A549 (cell line): ENCODE measurements at regions not wholly inside any gene's neighbourhood (a gene's known extent, or its start where the extent isn't known, plus 50 kb on each side); places are given as distances from the start of the nearest gene placed in this dataset.

Experiments
- ATAC-seq, 2 experiments: fragments of 200-7000 bp in 1 of 2; fragments of >200 bp in 1 of 2; cut with Nextera tagmentation in 1 of 2; cut with Tn5 transposase in 1 of 2; 3 replicates each; pipeline versions ENCODE4 v1.8.0 to v1.9.1; 2018 to 2020; ENCODE audit warnings: mild to moderate bottlenecking in 1 of 2, moderate library complexity in 1 of 2
- CTCF ChIA-PET: fragments of 300-600 bp; sonication (Branson Sonifier 250); formaldehyde crosslinking; extraction: SDS; loops from one replicate; lab custom pipeline; 2021; ENCODE audit warnings: antibody characterized with exemption, inconsistent platforms; lab: Yijun Ruan, JAX
- POLR2A ChIA-PET: fragments of 350-600 bp; formaldehyde crosslinking; extraction: SDS; loops from one replicate; lab custom pipeline; 2021; ENCODE audit warnings: antibody characterized with exemption, inconsistent platforms; lab: Yijun Ruan, JAX
- DNase-seq, 2 experiments: peaks; one replicate each; pipeline versions ENCODE4 v3.0.0 to v3.0.0-alpha.2; 2011 to 2016; ENCODE audit warnings: low read depth in 1 of 2, low spot score in 1 of 2
- FAIRE-seq: peaks from 2 replicates; lab custom pipeline; 2011; peaks lifted over from hg19 to GRCh38; lab: Jason Lieb, UNC
- H3K27ac ChIP-seq, 2 experiments: fragments of >200 bp; sonication (Bioruptor Twin); formaldehyde crosslinking; 3 replicates each; pipeline ENCODE4 v1.5.1; 2016 to 2017
- H3K4me1 ChIP-seq: fragments of >200 bp; sonication (Bioruptor Twin); formaldehyde crosslinking; 3 replicates; pipeline ENCODE4 v1.6.1; 2016
- H3K4me2 ChIP-seq: fragments of >200 bp; sonication (Bioruptor Twin); formaldehyde crosslinking; 3 replicates; pipeline ENCODE4 v1.6.1; 2016
- H3K4me3 ChIP-seq: fragments of >200 bp; sonication (Bioruptor Twin); formaldehyde crosslinking; 3 replicates; pipeline ENCODE4 v1.5.1; 2016
- H3K9me3 ChIP-seq: fragments of >200 bp; sonication (Bioruptor Twin); formaldehyde crosslinking; 3 replicates; pipeline ENCODE4 v1.6.1; 2016
- ATOH8 ChIP-seq: fragments of 250-450 bp; sonication (Bioruptor Pico); IDR thresholded peaks from 2 replicates; pipeline ENCODE4 v1.5.0; 2020; ENCODE audit warnings: low read depth, mild to moderate bottlenecking, moderate library complexity
- BCL3 ChIP-seq: fragments of >200 bp; sonication (Bioruptor Twin); formaldehyde crosslinking; IDR thresholded peaks from 3 replicates; pipeline ENCODE4 v1.6.1; 2016
- CHD2 ChIP-seq: fragments of 150-350 bp; IDR thresholded peaks from 2 replicates; pipeline ENCODE4 v1.6.1; 2014; ENCODE audit warnings: low read length; ENCODE audit not compliant: partially characterized antibody
- EHF ChIP-seq: fragments of 250-450 bp; sonication (Bioruptor Pico); IDR thresholded peaks from 2 replicates; pipeline ENCODE4 v1.5.0; 2020; ENCODE audit warnings: mild to moderate bottlenecking
- FOXS1 ChIP-seq: fragments of 250-450 bp; sonication (Bioruptor Pico); IDR thresholded peaks from 2 replicates; pipeline ENCODE4 v1.5.0; 2020; ENCODE audit warnings: mild to moderate bottlenecking, moderate library complexity
- GATA3 ChIP-seq: IDR thresholded peaks from 2 replicates; pipeline ENCODE4 v1.6.1; 2012; ENCODE audit warnings: borderline replicate concordance
- HOXA7 ChIP-seq: fragments of 250-450 bp; sonication (Bioruptor Pico); IDR thresholded peaks from 2 replicates; pipeline ENCODE4 v1.5.0; 2020; ENCODE audit warnings: mild to moderate bottlenecking, moderate library complexity
- HOXB5 ChIP-seq: fragments of 250-450 bp; sonication (Bioruptor Pico); IDR thresholded peaks from 2 replicates; pipeline ENCODE4 v1.5.0; 2020; ENCODE audit warnings: mild to moderate bottlenecking, moderate library complexity
- JUNB ChIP-seq: fragments of >200 bp; sonication (Bioruptor Twin); formaldehyde crosslinking; IDR thresholded peaks from 2 replicates; pipeline ENCODE4 v1.6.1; 2016
- KDM1A ChIP-seq: fragments of 200-600 bp; sonication (generic); IDR thresholded peaks from 2 replicates; pipeline ENCODE4 v1.6.1; 2016; ENCODE audit warnings: low read depth, mild to moderate bottlenecking
- KDM5A ChIP-seq: fragments of 200-600 bp; sonication (generic); IDR thresholded peaks from 2 replicates; pipeline ENCODE4 v1.6.1; 2016; ENCODE audit warnings: antibody characterized with exemption, mild to moderate bottlenecking
- MAFK ChIP-seq: fragments of 450-650 bp; IDR thresholded peaks from 2 replicates; pipeline ENCODE4 v1.6.1; 2014; ENCODE audit not compliant: partially characterized antibody
- MAX ChIP-seq: IDR thresholded peaks from 2 replicates; pipeline ENCODE4 v1.6.1; 2012
- MYC ChIP-seq: IDR thresholded peaks from 2 replicates; pipeline ENCODE4 v1.6.1; 2012; ENCODE audit warnings: mild to moderate bottlenecking, inconsistent platforms, low read length, improper control_type of control experiment, borderline replicate concordance
- NFE2L2 ChIP-seq: fragments of 150-350 bp; conservative IDR thresholded peaks from 2 replicates; pipeline ENCODE4 v1.6.1; 2014; ENCODE audit warnings: low read length
- NPAS2 ChIP-seq: fragments of 250-450 bp; sonication (Bioruptor Pico); IDR thresholded peaks from 2 replicates; pipeline ENCODE4 v1.8.0; 2022; ENCODE audit warnings: mild to moderate bottlenecking, moderate library complexity, borderline replicate concordance
- POLR2A ChIP-seq: IDR thresholded peaks from 2 replicates; pipeline ENCODE4 v1.6.1; 2012; ENCODE audit warnings: mild to moderate bottlenecking, low read length
- RAD21 ChIP-seq, 2 experiments: fragments of >200 bp in 1 of 2; sonication (Bioruptor Twin) in 1 of 2; formaldehyde crosslinking in 1 of 2; IDR thresholded peaks in 1 of 2; conservative IDR thresholded peaks in 1 of 2; 2 replicates in 1 of 2; 3 replicates in 1 of 2; pipeline ENCODE4 v1.6.1; 2012 to 2018; ENCODE audit warnings: inconsistent platforms in 1 of 2
- RARB ChIP-seq: fragments of 250-450 bp; sonication (Bioruptor Pico); IDR thresholded peaks from 2 replicates; pipeline ENCODE4 v1.8.0; 2021; ENCODE audit warnings: mild to moderate bottlenecking, moderate library complexity
- RFX5 ChIP-seq: fragments of 450-650 bp; IDR thresholded peaks from 2 replicates; pipeline ENCODE4 v1.7.1; 2014; ENCODE audit warnings: antibody characterized with exemption, mild to moderate bottlenecking, moderate library complexity
- TP53 ChIP-seq: fragments of 250-450 bp; sonication (Bioruptor Pico); IDR thresholded peaks from 2 replicates; pipeline ENCODE4 v1.5.0; 2021; ENCODE audit warnings: mild to moderate bottlenecking, moderate library complexity
- USF2 ChIP-seq: fragments of 450-650 bp; IDR thresholded peaks from 2 replicates; pipeline ENCODE4 v1.6.1; 2014; ENCODE audit warnings: antibody characterized with exemption
- ZFP36 ChIP-seq: fragments of 450-650 bp; IDR thresholded peaks from 2 replicates; pipeline ENCODE4 v1.6.1; 2014; ENCODE audit warnings: borderline replicate concordance; ENCODE audit not compliant: partially characterized antibody
- ZNF302 ChIP-seq: fragments of 250-450 bp; sonication (Bioruptor Pico); IDR thresholded peaks from 2 replicates; pipeline ENCODE4 v1.9.0; 2021; ENCODE audit warnings: inconsistent platforms, mild to moderate bottlenecking, moderate library complexity
- WGBS: methylation state at CpG from one replicate; pipeline ENCODE4 v1.1.6; 2017; ENCODE audit errors: missing lambda C conversion rate; 5-methylcytosine and 5-hydroxymethylcytosine counted together
- TF ChIP-seq, protein P1 (sequence below): fragments of 150-350 bp; IDR thresholded peaks from 2 replicates; pipeline ENCODE4 v1.6.1; 2014; ENCODE audit warnings: low read depth, mild to moderate bottlenecking, low read length

DNA sequence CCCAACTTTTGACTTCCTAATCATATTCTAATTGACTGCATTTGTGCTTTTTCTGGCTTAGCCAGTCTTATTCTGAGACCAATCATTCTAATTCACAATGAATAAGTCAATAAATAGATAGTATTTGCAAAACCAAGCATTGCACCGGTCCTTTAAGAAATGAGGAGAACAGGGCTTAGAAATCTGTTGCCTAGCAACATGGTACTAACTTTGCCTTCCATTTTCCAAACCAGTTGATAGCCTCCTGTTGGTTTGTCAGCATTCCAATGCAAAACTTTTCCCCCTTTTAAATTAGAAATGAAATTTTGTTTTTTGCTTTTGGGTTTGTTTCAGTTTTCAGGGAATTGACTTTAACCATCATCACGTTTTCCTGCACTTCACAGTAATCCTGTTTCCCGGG is 603.5 kb upstream of the NRP1 start:
- no peaks in the 10 kb centered on the region for H3K9me3 ChIP-seq

GRCh38 chr10:33937036-33937730 is 602.7 kb upstream of the NRP1 start:
- no peak for TF ChIP-seq FOXS1 (CRISPR knock-in tag)
- no peak for TF ChIP-seq MAX
- TF ChIP-seq KDM1A = no peak
- TF ChIP-seq BCL3 = no peak
- TF ChIP-seq KDM5A = no peak
- ChIA-PET POLR2A (interaction anchor here (0.6 kb wide), 1 partner anchor 14 kb away, joined by 3 read pairs; no protein-coding TSS in a partner anchor), CTCF (interaction anchor here (0.6 to 0.8 kb wide), 2 partner anchors 13 to 24 kb away, joined by 3 read pairs; no protein-coding TSS in a partner anchor)
- FAIRE-seq (no peak), DNase-seq (no peak), ATAC-seq (no peak)
- Histone ChIP-seq H3K4me3 (no peak overlapping the region), H3K4me1 (no peaks in the 10 kb centered on the region), H3K9me3 (no peaks in the 10 kb centered on the region), H3K4me2 (no peak overlapping the region), H3K27ac (no peak overlapping the region)
- WGBS = 77% methylated on average over 15 of the region's 15 CpGs

More for the DNA sequence above, 603.5 kb upstream of the NRP1 start:
- Histone ChIP-seq H3K4me1 (no peaks in the 10 kb centered on the region), H3K4me3 (no peak overlapping the region), H3K27ac (no peak overlapping the region)
- ATAC-seq = no peak
- CTCF ChIA-PET = no interaction called here
- DNase-seq = no peak
- WGBS = 81% methylated on average over 3 of the region's 3 CpGs
- POLR2A ChIA-PET = no interaction called here
- no peak for TF ChIP-seq MAFK
- no peak for TF ChIP-seq ATOH8
- TF ChIP-seq CHD2 = no peak
- TF ChIP-seq, all 56 proteins: peak for 0
- H3K4me2 ChIP-seq = no peak overlapping the region
- no peak for FAIRE-seq

GRCh38 chr10:33935350-33935749 is 600.9 kb upstream of the NRP1 start:
- no peak for TF ChIP-seq ZNF302 (CRISPR knock-in tag)
- no peak for TF ChIP-seq TP53 (CRISPR knock-in tag)
- TF ChIP-seq RAD21 (conservative IDR thresholded peaks at IDR 0.05 in 1 of 2, IDR thresholded peaks at IDR 0.05 in 1 of 2) = no peak
- TF ChIP-seq RARB (CRISPR knock-in tag) = no peak
- no peak for TF ChIP-seq BCL3
- no peak for TF ChIP-seq MYC
- TF ChIP-seq, protein P1, sequence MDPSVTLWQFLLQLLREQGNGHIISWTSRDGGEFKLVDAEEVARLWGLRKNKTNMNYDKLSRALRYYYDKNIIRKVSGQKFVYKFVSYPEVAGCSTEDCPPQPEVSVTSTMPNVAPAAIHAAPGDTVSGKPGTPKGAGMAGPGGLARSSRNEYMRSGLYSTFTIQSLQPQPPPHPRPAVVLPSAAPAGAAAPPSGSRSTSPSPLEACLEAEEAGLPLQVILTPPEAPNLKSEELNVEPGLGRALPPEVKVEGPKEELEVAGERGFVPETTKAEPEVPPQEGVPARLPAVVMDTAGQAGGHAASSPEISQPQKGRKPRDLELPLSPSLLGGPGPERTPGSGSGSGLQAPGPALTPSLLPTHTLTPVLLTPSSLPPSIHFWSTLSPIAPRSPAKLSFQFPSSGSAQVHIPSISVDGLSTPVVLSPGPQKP = no peak
- TF ChIP-seq USF2 = no peak
- TF ChIP-seq MAFK = no peak
- no peak for TF ChIP-seq ZFP36
- TF ChIP-seq HOXB5 (CRISPR knock-in tag) = no peak
- no peak for TF ChIP-seq POLR2A
- no peak for TF ChIP-seq GATA3
- TF ChIP-seq NPAS2 = no peak
- no peak for TF ChIP-seq JUNB
- TF ChIP-seq EHF (CRISPR knock-in tag) = no peak
- no peak for TF ChIP-seq RFX5
- TF ChIP-seq HOXA7 = no peak
- no peak for TF ChIP-seq NFE2L2
- ATAC-seq (no peak), FAIRE-seq (no peak), DNase-seq (no peak)
- no peak overlapping the region for H3K4me3 ChIP-seq
- no peak overlapping the region for H3K27ac ChIP-seq
- no peaks in the 10 kb centered on the region for H3K9me3 ChIP-seq
- WGBS = 61% methylated on average over 3 of the region's 3 CpGs
- H3K4me2 ChIP-seq = no peak overlapping the region
- CTCF ChIA-PET = interaction anchor here (1.7 kb wide), 1 partner anchor 10 kb away, joined by 3 read pairs; no protein-coding TSS in a partner anchor
- POLR2A ChIA-PET = no interaction called here
- no peaks in the 10 kb centered on the region for H3K4me1 ChIP-seq
